ENCODE measurements at regions not wholly inside any gene's neighbourhood (a gene's known extent, or its start where the extent isn't known, plus 50 kb on each side); places are given as distances from the start of the nearest gene placed in this dataset.

GRCh38 chr21:19832551-19832950, 1165.7 kb upstream of the NCAM2 start:
- TF ChIP-seq NCOA1 (IDR thresholded peaks at IDR 0.05; ENCODE audit: low read depth) (no peak), EZH2 (IDR thresholded peaks at IDR 0.05; ENCODE audit: borderline replicate concordance, low read depth, low read length) (no peak), TCF3 (CRISPR knock-in tag; IDR thresholded peaks at IDR 0.05) (no peak), FOXO4 (CRISPR knock-in tag; IDR thresholded peaks at IDR 0.05) (no peak), ZNF253 (CRISPR knock-in tag; conservative IDR thresholded peaks at IDR 0.05) (no peak), KAT8 (IDR thresholded peaks at IDR 0.05; ENCODE audit: low read depth) (no peak), ZNF609 (CRISPR knock-in tag; IDR thresholded peaks at IDR 0.05; ENCODE audit: borderline replicate concordance) (no peak), NFXL1 (CRISPR knock-in tag; IDR thresholded peaks at IDR 0.05) (no peak), ZBTB43 (CRISPR knock-in tag; IDR thresholded peaks at IDR 0.05) (no peak)

All from K562 (cell line).